ENCODE measurements at regions not wholly inside any gene's neighbourhood (a gene's known extent, or its start where the extent isn't known, plus 50 kb on each side); places are given as distances from the start of the nearest gene placed in this dataset.

GRCh38 chr12:132388379-132389015, 59.1 kb upstream of the GALNT9 start:
- Histone ChIP-seq H2BK5ac (ENCODE audit: insufficient read length, low read length) (no peak overlapping the region), H2AFZ (ENCODE audit: low read length) (no peak overlapping the region), H3K4me2 (ENCODE audit: insufficient read depth, insufficient read length, low read length) (no peak overlapping the region), H3K14ac (ENCODE audit: insufficient read depth, low read length) (no peak overlapping the region), H3K23ac (ENCODE audit: insufficient read length, low read depth, low read length) (no peak overlapping the region), H3K18ac (ENCODE audit: insufficient read length, low read depth, low read length) (no peak overlapping the region), H3K23me2 (ENCODE audit: insufficient read length, low read depth, low read length, poor library complexity, severe bottlenecking) (no peaks in the 10 kb centered on the region), H3K27me3 (ENCODE audit: insufficient read depth, low read length) (peaks cover 56% of the 10 kb centered on the region), H2BK20ac (ENCODE audit: low read depth, low read length, poor library complexity, severe bottlenecking) (no peak overlapping the region), H2BK12ac (ENCODE audit: insufficient read length, low read depth, low read length) (no peak overlapping the region), H2BK15ac (ENCODE audit: low read depth, low read length) (no peak overlapping the region), H3K27ac (ENCODE audit: insufficient read length, low read depth, low read length) (no peak overlapping the region), H2BK120ac (ENCODE audit: low read depth, low read length, poor library complexity, severe bottlenecking) (no peak overlapping the region), H2AK5ac (ENCODE audit: insufficient read length, low read length) (no peak overlapping the region), H3K79me2 (ENCODE audit: insufficient read depth, low read length) (no peaks in the 10 kb centered on the region), H3K9me3 (ENCODE audit: control insufficient read depth, low read depth, low read length) (no peaks in the 10 kb centered on the region), H3K79me1 (ENCODE audit: insufficient read depth, low read depth, low read length, poor library complexity, severe bottlenecking) (no peaks in the 10 kb centered on the region), H4K91ac (ENCODE audit: insufficient read length, low read depth, low read length) (no peak overlapping the region), H4K8ac (replicated peaks; ENCODE audit: insufficient read length, low read depth, low read length) (no peak overlapping the region), H3T11ph (ENCODE audit: low read length) (no peak overlapping the region), H3K4ac (ENCODE audit: low read depth, low read length) (no peak overlapping the region), H3K4me1 (ENCODE audit: insufficient read depth, low read length) (no peaks in the 10 kb centered on the region), H3K9ac (ENCODE audit: extremely low read depth, insufficient read length, low read length) (no peak overlapping the region), H3K56ac (ENCODE audit: insufficient read length, low read depth, low read length) (no peak overlapping the region), H4K20me1 (ENCODE audit: control insufficient read depth, insufficient read depth, insufficient read length) (no peaks in the 10 kb centered on the region), H4K5ac (ENCODE audit: insufficient read length, low read depth, low read length) (no peak overlapping the region)
- Mint-ChIP-seq H3K4me3 (peak overlapping the region in 1 of 2 experiments; percentile 13; a peak in 2 of 5 replicates), H3K9me3 (no peaks in the 10 kb centered on the region; a peak in 1 of 5 replicates), H3K27ac (no peak overlapping the region), H3K27me3 (ENCODE audit: low read depth) (peaks cover 48% of the 10 kb centered on the region), H3K4me1 (peaks cover 13 to 32% of the 10 kb centered on the region in 2 experiments), H3K36me3 (ENCODE audit: insufficient read depth in 1 of 3, low read depth in 3 of 3) (peaks cover 0 to 4% (median 0%) of the 10 kb centered on the region in 3 experiments; a peak in 1 of 7 replicates)
- no CpG with 5 or more reads among the region's 13 CpGs for WGBS (ENCODE audit: extremely low coverage, insufficient read length, low lambda C conversion rate)
- TF ChIP-seq, protein P1, sequence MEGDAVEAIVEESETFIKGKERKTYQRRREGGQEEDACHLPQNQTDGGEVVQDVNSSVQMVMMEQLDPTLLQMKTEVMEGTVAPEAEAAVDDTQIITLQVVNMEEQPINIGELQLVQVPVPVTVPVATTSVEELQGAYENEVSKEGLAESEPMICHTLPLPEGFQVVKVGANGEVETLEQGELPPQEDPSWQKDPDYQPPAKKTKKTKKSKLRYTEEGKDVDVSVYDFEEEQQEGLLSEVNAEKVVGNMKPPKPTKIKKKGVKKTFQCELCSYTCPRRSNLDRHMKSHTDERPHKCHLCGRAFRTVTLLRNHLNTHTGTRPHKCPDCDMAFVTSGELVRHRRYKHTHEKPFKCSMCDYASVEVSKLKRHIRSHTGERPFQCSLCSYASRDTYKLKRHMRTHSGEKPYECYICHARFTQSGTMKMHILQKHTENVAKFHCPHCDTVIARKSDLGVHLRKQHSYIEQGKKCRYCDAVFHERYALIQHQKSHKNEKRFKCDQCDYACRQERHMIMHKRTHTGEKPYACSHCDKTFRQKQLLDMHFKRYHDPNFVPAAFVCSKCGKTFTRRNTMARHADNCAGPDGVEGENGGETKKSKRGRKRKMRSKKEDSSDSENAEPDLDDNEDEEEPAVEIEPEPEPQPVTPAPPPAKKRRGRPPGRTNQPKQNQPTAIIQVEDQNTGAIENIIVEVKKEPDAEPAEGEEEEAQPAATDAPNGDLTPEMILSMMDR (conservative IDR thresholded peaks at IDR 0.05) = no peak
- no peak for DNase-seq
